Liver (tissue), 8 donors: ENCODE measurements at regions not wholly inside any gene's neighbourhood (a gene's known extent, or its start where the extent isn't known, plus 50 kb on each side); places are given as distances from the start of the nearest gene placed in this dataset.

Experiments used
- DNase-seq: peaks from one replicate; pipeline ENCODE4 v3.0.0-alpha.2; 2017; ENCODE audit warnings: low spot score
- H3K27ac ChIP-seq, 2 donors: one replicate each; pipeline ENCODE4 v1.7.0; 2013; ENCODE audit warnings: inconsistent platforms in 2 of 2, low read length in 2 of 2, control low read depth in 1 of 2, low read depth in 1 of 2, mild to moderate bottlenecking in 1 of 2
- H3K27me3 ChIP-seq, 4 donors: one replicate each; pipeline versions ENCODE4 v1.6.1 to v1.7.0; 2013; ENCODE audit warnings: low read length in 3 of 4, inconsistent platforms in 1 of 4, mild to moderate bottlenecking in 1 of 4, moderate library complexity in 1 of 4; ENCODE audit not compliant: control insufficient read depth in 4 of 4, insufficient read depth in 4 of 4
- H3K36me3 ChIP-seq, 4 donors: one replicate each; pipeline versions ENCODE4 v1.6.1 to v1.7.0; 2013; ENCODE audit warnings: low read length in 3 of 4, mild to moderate bottlenecking in 3 of 4, low read depth in 1 of 4, moderate library complexity in 1 of 4; ENCODE audit not compliant: control insufficient read depth in 4 of 4, insufficient read depth in 3 of 4
- H3K4me1 ChIP-seq, 4 donors: one replicate each; pipeline versions ENCODE4 v1.6.1 to v1.7.0; 2013; ENCODE audit warnings: low read length in 3 of 4, mild to moderate bottlenecking in 3 of 4, moderate library complexity in 1 of 4; ENCODE audit not compliant: control insufficient read depth in 4 of 4, insufficient read depth in 4 of 4
- H3K4me3 ChIP-seq, 3 donors: one replicate each; pipeline versions ENCODE4 v1.6.1 to v1.7.0; 2013; ENCODE audit warnings: low read length in 3 of 3, control low read depth in 1 of 3, low read depth in 1 of 3, mild to moderate bottlenecking in 1 of 3
- H3K9ac ChIP-seq, 2 donors: one replicate each; pipeline ENCODE4 v1.7.0; 2013; ENCODE audit warnings: low read length in 2 of 2, mild to moderate bottlenecking in 2 of 2, moderate library complexity in 2 of 2, control low read depth in 1 of 2, low read depth in 1 of 2
- H3K9me3 ChIP-seq, 4 donors: one replicate each; pipeline versions ENCODE4 v1.6.1 to v1.7.0; 2013; ENCODE audit warnings: low read length in 3 of 4; ENCODE audit not compliant: control insufficient read depth in 4 of 4
- ATF3 ChIP-seq: IDR thresholded peaks from 2 replicates; pipeline ENCODE4 v1.6.1; 2016; ENCODE audit warnings: antibody characterized with exemption
- CTCF ChIP-seq: fragments of 150-350 bp; IDR thresholded peaks from 2 replicates; pipeline ENCODE4 v1.5.1; 2017; ENCODE audit warnings: improper control_type of control experiment, low read depth, low read length; ENCODE audit not compliant: missing input control
- EGR1 ChIP-seq, 2 donors: IDR thresholded peaks; 2 replicates each; pipeline ENCODE4 v1.6.1; 2016 to 2018; ENCODE audit warnings: antibody characterized with exemption in 2 of 2, low read depth in 2 of 2
- FOXA1 ChIP-seq: IDR thresholded peaks from 2 replicates; pipeline ENCODE4 v1.6.1; 2016; ENCODE audit warnings: antibody characterized with exemption
- FOXA2 ChIP-seq: IDR thresholded peaks from 2 replicates; pipeline ENCODE4 v1.6.1; 2016; ENCODE audit warnings: antibody characterized with exemption
- GABPA ChIP-seq, 2 donors: IDR thresholded peaks in 1 of 2; conservative IDR thresholded peaks in 1 of 2; 2 replicates each; pipeline ENCODE4 v1.6.1; 2016; ENCODE audit warnings: antibody characterized with exemption in 2 of 2, mild to moderate bottlenecking in 1 of 2, moderate library complexity in 1 of 2
- HNF4A ChIP-seq, 2 donors: conservative IDR thresholded peaks; 2 replicates each; pipeline ENCODE4 v1.6.1; 2016; ENCODE audit warnings: antibody characterized with exemption in 2 of 2, mild to moderate bottlenecking in 2 of 2
- HNF4G ChIP-seq: IDR thresholded peaks from 2 replicates; pipeline ENCODE4 v1.6.1; 2016; ENCODE audit warnings: antibody characterized with exemption
- JUND ChIP-seq, 2 donors: IDR thresholded peaks; 2 replicates each; pipeline ENCODE4 v1.6.1; 2016; ENCODE audit warnings: antibody characterized with exemption in 2 of 2
- NR2F2 ChIP-seq: IDR thresholded peaks from 2 replicates; pipeline ENCODE4 v1.6.1; 2016; ENCODE audit warnings: antibody characterized with exemption
- RAD21 ChIP-seq, 2 donors: IDR thresholded peaks; 2 replicates each; pipeline ENCODE4 v1.6.1; 2016; ENCODE audit warnings: antibody characterized with exemption in 2 of 2, mild to moderate bottlenecking in 2 of 2
- REST ChIP-seq: IDR thresholded peaks from 2 replicates; pipeline ENCODE4 v1.6.1; 2016; ENCODE audit warnings: antibody characterized with exemption, mild to moderate bottlenecking
- RXRA ChIP-seq, 2 donors: IDR thresholded peaks; 2 replicates each; pipeline ENCODE4 v1.6.1; 2017 to 2018; ENCODE audit warnings: antibody characterized with exemption in 2 of 2, mild to moderate bottlenecking in 1 of 2
- SP1 ChIP-seq: IDR thresholded peaks from 2 replicates; pipeline ENCODE4 v1.6.1; 2018; ENCODE audit warnings: antibody characterized with exemption, mild to moderate bottlenecking
- TAF1 ChIP-seq: conservative IDR thresholded peaks from 2 replicates; pipeline ENCODE4 v1.6.1; 2016; ENCODE audit warnings: antibody characterized with exemption, mild to moderate bottlenecking
- YY1 ChIP-seq: IDR thresholded peaks from 2 replicates; pipeline ENCODE4 v1.6.1; 2016; ENCODE audit warnings: antibody characterized with exemption, mild to moderate bottlenecking
- ZBTB33 ChIP-seq: IDR thresholded peaks from 2 replicates; pipeline ENCODE4 v1.6.1; 2016; ENCODE audit warnings: antibody characterized with exemption
- WGBS: extraction: QIAGEN DNeasy Blood & Tissue Kit; methylation state at CpG from one replicate; pipeline ENCODE4 v1.1.7; 2013; 5-methylcytosine and 5-hydroxymethylcytosine counted together
- donor health status: healthy.
- donor health status: healthy.
- donor health status: healthy.
- donor health status: healthy.
- donor health status: healthy.

GRCh38 chr14:98143566-98143965, 1128.4 kb downstream of the BCL11B start:
- Histone ChIP-seq H3K4me1 (no peaks in the 10 kb centered on the region), H3K4me3 (no peak overlapping the region), H3K27me3 (no peaks in the 10 kb centered on the region), H3K36me3 (no peaks in the 10 kb centered on the region), H3K9ac (no peak overlapping the region), H3K9me3 (no peaks in the 10 kb centered on the region), H3K27ac (no peak overlapping the region)
- 61% methylated on average over 1 of the region's 1 CpG for WGBS
- DNase-seq = no peak
- TF ChIP-seq YY1 (no peak), REST (no peak), TAF1 (no peak), CTCF (no peak), SP1 (no peak), HNF4G (no peak), HNF4A (conservative IDR thresholded peaks at IDR 0.05) (no peak), JUND (IDR thresholded peaks at IDR 0.05) (no peak), ATF3 (no peak), GABPA (IDR thresholded peaks at IDR 0.05 in 1 of 2, conservative IDR thresholded peaks at IDR 0.05 in 1 of 2) (no peak), RAD21 (IDR thresholded peaks at IDR 0.05) (no peak), FOXA2 (no peak), NR2F2 (no peak)

GRCh38 chr14:98144964-98145363, 1127.0 kb downstream of the BCL11B start:
- 84% methylated on average over 5 of the region's 5 CpGs for WGBS
- Histone ChIP-seq H3K9ac (no peak overlapping the region), H3K4me3 (no peak overlapping the region), H3K36me3 (no peaks in the 10 kb centered on the region), H3K4me1 (no peaks in the 10 kb centered on the region), H3K27me3 (no peaks in the 10 kb centered on the region), H3K27ac (no peak overlapping the region), H3K9me3 (no peaks in the 10 kb centered on the region)
- no peak for TF ChIP-seq TAF1
- TF ChIP-seq YY1 = no peak
- TF ChIP-seq CTCF = no peak
- TF ChIP-seq GABPA (IDR thresholded peaks at IDR 0.05 in 1 of 2, conservative IDR thresholded peaks at IDR 0.05 in 1 of 2) = no peak
- no peak for TF ChIP-seq RAD21 (IDR thresholded peaks at IDR 0.05)
- TF ChIP-seq FOXA2 = no peak
- no peak for TF ChIP-seq HNF4A (conservative IDR thresholded peaks at IDR 0.05)
- no peak for TF ChIP-seq ZBTB33
- TF ChIP-seq SP1 = no peak
- TF ChIP-seq EGR1 (IDR thresholded peaks at IDR 0.05; ENCODE audit: low read depth in 2 of 2) = no peak
- TF ChIP-seq RXRA (IDR thresholded peaks at IDR 0.05) = no peak
- no peak for TF ChIP-seq JUND (IDR thresholded peaks at IDR 0.05)
- TF ChIP-seq REST = no peak
- no peak for TF ChIP-seq FOXA1
- no peak for DNase-seq
